Thymus (tissue), 11 donors: ENCODE measurements at regions not wholly inside any gene's neighbourhood (a gene's known extent, or its start where the extent isn't known, plus 50 kb on each side); places are given as distances from the start of the nearest gene placed in this dataset.

Source experiments
- DNase-seq, 9 donors: peaks; one replicate each; pipeline ENCODE4 v3.0.0-alpha.2; 2013; ENCODE audit warnings: low spot score in 9 of 9, low read depth in 6 of 9, missing footprints in 1 of 9
- H3K27ac ChIP-seq, 2 donors: one replicate each; pipeline ENCODE4 v1.5.1; 2013; ENCODE audit warnings: control low read depth in 1 of 2, low read depth in 1 of 2, low read length in 1 of 2, mild to moderate bottlenecking in 1 of 2, moderate library complexity in 1 of 2
- H3K27me3 ChIP-seq, 2 donors: one replicate each; pipeline ENCODE4 v1.5.1; 2013; ENCODE audit warnings: low read length in 1 of 2; ENCODE audit not compliant: control insufficient read depth in 2 of 2, insufficient read depth in 1 of 2
- H3K36me3 ChIP-seq, 2 donors: one replicate each; pipeline ENCODE4 v1.5.1; 2013; ENCODE audit warnings: low read length in 1 of 2, mild to moderate bottlenecking in 1 of 2, moderate library complexity in 1 of 2; ENCODE audit not compliant: control insufficient read depth in 2 of 2, insufficient read depth in 2 of 2
- H3K4me1 ChIP-seq, 2 donors: one replicate each; pipeline ENCODE4 v1.5.1; 2013; ENCODE audit warnings: low read length in 2 of 2; ENCODE audit not compliant: control insufficient read depth in 2 of 2, insufficient read depth in 2 of 2
- H3K4me3 ChIP-seq, 2 donors: one replicate each; pipeline ENCODE4 v1.5.1; 2013; ENCODE audit warnings: low read length in 2 of 2, control low read depth in 1 of 2, mild to moderate bottlenecking in 1 of 2
- H3K9me3 ChIP-seq, 2 donors: one replicate each; pipeline ENCODE4 v1.5.1; 2013; ENCODE audit warnings: low read length in 1 of 2, mild to moderate bottlenecking in 1 of 2; ENCODE audit not compliant: control insufficient read depth in 2 of 2, insufficient read depth in 1 of 2
- WGBS: extraction: QIAGEN DNeasy Blood & Tissue Kit; methylation state at CpG from one replicate; pipeline ENCODE4 v1.1.7; 2013; 5-methylcytosine and 5-hydroxymethylcytosine counted together
- donor health status: healthy.

GRCh38 chr2:145020694-145021093, 500.8 kb upstream of the ZEB2 start:
- H3K27me3 ChIP-seq: no peaks in the 10 kb centered on the region
- WGBS: 98% methylated on average over 3 of the region's 3 CpGs
- no peak for DNase-seq
- no peaks in the 10 kb centered on the region for H3K9me3 ChIP-seq
- H3K4me3 ChIP-seq: no peak overlapping the region
- no peaks in the 10 kb centered on the region for H3K36me3 ChIP-seq
- no peak overlapping the region for H3K27ac ChIP-seq
- H3K4me1 ChIP-seq: no peaks in the 10 kb centered on the region

GRCh38 chr2:145020139-145020538, 500.2 kb upstream of the ZEB2 start:
- no peak overlapping the region for H3K4me3 ChIP-seq
- WGBS: 100% methylated on average over 2 of the region's 2 CpGs
- DNase-seq: no peak

GRCh38 chr2:145018502-145018901, 498.6 kb upstream of the ZEB2 start:
- WGBS: 82% methylated on average over 5 of the region's 5 CpGs
- Histone ChIP-seq H3K9me3 (no peaks in the 10 kb centered on the region), H3K27me3 (no peaks in the 10 kb centered on the region), H3K27ac (no peak overlapping the region), H3K4me1 (no peaks in the 10 kb centered on the region), H3K4me3 (no peak overlapping the region), H3K36me3 (no peaks in the 10 kb centered on the region)
- DNase-seq: no peak

More at GRCh38 chr2:145020139-145020538, 500.2 kb upstream of the ZEB2 start:
- Histone ChIP-seq H3K36me3 (no peaks in the 10 kb centered on the region), H3K27me3 (no peaks in the 10 kb centered on the region), H3K4me1 (no peaks in the 10 kb centered on the region), H3K27ac (no peak overlapping the region), H3K9me3 (no peaks in the 10 kb centered on the region)

- no peak overlapping the region for H3K27ac ChIP-seq
- H3K27me3 ChIP-seq: no peaks in the 10 kb centered on the region
- no peak overlapping the region for H3K4me3 ChIP-seq
- no peaks in the 10 kb centered on the region for H3K9me3 ChIP-seq
- no peak for DNase-seq
- no peaks in the 10 kb centered on the region for H3K36me3 ChIP-seq
- H3K4me1 ChIP-seq: no peaks in the 10 kb centered on the region
- 98% methylated on average over 1 of the region's 1 CpG for WGBS
Observed at GRCh38 chr2:145017149-145017548, 497.2 kb upstream of the ZEB2 start.

GRCh38 chr2:145016711-145017110, 496.8 kb upstream of the ZEB2 start:
- DNase-seq: no peak
- H3K4me1 ChIP-seq: no peaks in the 10 kb centered on the region
- H3K4me3 ChIP-seq: no peak overlapping the region
- no peaks in the 10 kb centered on the region for H3K27me3 ChIP-seq
- no peaks in the 10 kb centered on the region for H3K9me3 ChIP-seq
- H3K27ac ChIP-seq: no peak overlapping the region
- no peaks in the 10 kb centered on the region for H3K36me3 ChIP-seq

GRCh38 chr2:145015561-145015960, 495.6 kb upstream of the ZEB2 start:
- no peaks in the 10 kb centered on the region for H3K36me3 ChIP-seq
- no peaks in the 10 kb centered on the region for H3K27me3 ChIP-seq
- no peak overlapping the region for H3K4me3 ChIP-seq
- 98% methylated on average over 2 of the region's 2 CpGs for WGBS
- no peak overlapping the region for H3K27ac ChIP-seq
- H3K9me3 ChIP-seq: no peaks in the 10 kb centered on the region
- DNase-seq: no peak
- no peaks in the 10 kb centered on the region for H3K4me1 ChIP-seq

- Histone ChIP-seq H3K27me3 (no peaks in the 10 kb centered on the region), H3K27ac (no peak overlapping the region), H3K4me3 (no peak overlapping the region), H3K9me3 (no peaks in the 10 kb centered on the region), H3K4me1 (no peaks in the 10 kb centered on the region), H3K36me3 (no peaks in the 10 kb centered on the region)
- 99% methylated on average over 3 of the region's 3 CpGs for WGBS
- no peak for DNase-seq
Observed at GRCh38 chr2:145012806-145013205, 492.9 kb upstream of the ZEB2 start.

GRCh38 chr2:145012214-145012670, 492.3 kb upstream of the ZEB2 start:
- no peaks in the 10 kb centered on the region for H3K4me1 ChIP-seq
- H3K9me3 ChIP-seq: no peaks in the 10 kb centered on the region
- WGBS: 93% methylated on average over 4 of the region's 4 CpGs
- H3K4me3 ChIP-seq: no peak overlapping the region
- H3K36me3 ChIP-seq: no peaks in the 10 kb centered on the region
- no peak for DNase-seq
- no peaks in the 10 kb centered on the region for H3K27me3 ChIP-seq
- H3K27ac ChIP-seq: no peak overlapping the region

GRCh38 chr2:145010635-145011034, 490.7 kb upstream of the ZEB2 start:
- no peaks in the 10 kb centered on the region for H3K36me3 ChIP-seq
- no peak for DNase-seq
- no peaks in the 10 kb centered on the region for H3K9me3 ChIP-seq
- no peaks in the 10 kb centered on the region for H3K4me1 ChIP-seq
- H3K27ac ChIP-seq: no peak overlapping the region
- H3K4me3 ChIP-seq: no peak overlapping the region
- 53% methylated on average over 2 of the region's 2 CpGs for WGBS
- H3K27me3 ChIP-seq: no peaks in the 10 kb centered on the region

GRCh38 chr2:145007960-145008263, 488.0 kb upstream of the ZEB2 start:
- Histone ChIP-seq H3K4me1 (no peaks in the 10 kb centered on the region), H3K9me3 (no peaks in the 10 kb centered on the region), H3K27ac (no peak overlapping the region), H3K36me3 (no peaks in the 10 kb centered on the region), H3K27me3 (no peaks in the 10 kb centered on the region), H3K4me3 (no peak overlapping the region)
- no peak for DNase-seq
